ENCODE measurements at regions not wholly inside any gene's neighbourhood (a gene's known extent, or its start where the extent isn't known, plus 50 kb on each side); places are given as distances from the start of the nearest gene placed in this dataset.

GRCh38 chr22:44590291-44590690 is 92.3 kb upstream of the RTL6 start:
- TF ChIP-seq SIN3A (IDR thresholded peaks at IDR 0.05; ENCODE audit: borderline replicate concordance, insufficient read depth, low read length) = no peak
- TF ChIP-seq, protein P1, sequence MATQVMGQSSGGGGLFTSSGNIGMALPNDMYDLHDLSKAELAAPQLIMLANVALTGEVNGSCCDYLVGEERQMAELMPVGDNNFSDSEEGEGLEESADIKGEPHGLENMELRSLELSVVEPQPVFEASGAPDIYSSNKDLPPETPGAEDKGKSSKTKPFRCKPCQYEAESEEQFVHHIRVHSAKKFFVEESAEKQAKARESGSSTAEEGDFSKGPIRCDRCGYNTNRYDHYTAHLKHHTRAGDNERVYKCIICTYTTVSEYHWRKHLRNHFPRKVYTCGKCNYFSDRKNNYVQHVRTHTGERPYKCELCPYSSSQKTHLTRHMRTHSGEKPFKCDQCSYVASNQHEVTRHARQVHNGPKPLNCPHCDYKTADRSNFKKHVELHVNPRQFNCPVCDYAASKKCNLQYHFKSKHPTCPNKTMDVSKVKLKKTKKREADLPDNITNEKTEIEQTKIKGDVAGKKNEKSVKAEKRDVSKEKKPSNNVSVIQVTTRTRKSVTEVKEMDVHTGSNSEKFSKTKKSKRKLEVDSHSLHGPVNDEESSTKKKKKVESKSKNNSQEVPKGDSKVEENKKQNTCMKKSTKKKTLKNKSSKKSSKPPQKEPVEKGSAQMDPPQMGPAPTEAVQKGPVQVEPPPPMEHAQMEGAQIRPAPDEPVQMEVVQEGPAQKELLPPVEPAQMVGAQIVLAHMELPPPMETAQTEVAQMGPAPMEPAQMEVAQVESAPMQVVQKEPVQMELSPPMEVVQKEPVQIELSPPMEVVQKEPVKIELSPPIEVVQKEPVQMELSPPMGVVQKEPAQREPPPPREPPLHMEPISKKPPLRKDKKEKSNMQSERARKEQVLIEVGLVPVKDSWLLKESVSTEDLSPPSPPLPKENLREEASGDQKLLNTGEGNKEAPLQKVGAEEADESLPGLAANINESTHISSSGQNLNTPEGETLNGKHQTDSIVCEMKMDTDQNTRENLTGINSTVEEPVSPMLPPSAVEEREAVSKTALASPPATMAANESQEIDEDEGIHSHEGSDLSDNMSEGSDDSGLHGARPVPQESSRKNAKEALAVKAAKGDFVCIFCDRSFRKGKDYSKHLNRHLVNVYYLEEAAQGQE (IDR thresholded peaks at IDR 0.05; ENCODE audit: insufficient read depth in 1 of 2, low read depth in 2 of 2, low read length in 2 of 2) = no peak

All from PFSK-1 (cell line).